Neural cell (in vitro differentiated cells): ENCODE measurements at regions not wholly inside any gene's neighbourhood (a gene's known extent, or its start where the extent isn't known, plus 50 kb on each side); places are given as distances from the start of the nearest gene placed in this dataset.

Experiments
- H2AFZ ChIP-seq: fragments of 200-600, 300-800 bp; sonication (generic), shearing (Covaris generic); 2 replicates; pipeline ENCODE4 v1.6.0; 2014; ENCODE audit warnings: low read depth, mild to moderate bottlenecking, antibody characterized with exemption, low read length, moderate library complexity
- H3F3A ChIP-seq: fragments of 200-600 bp; shearing (Covaris generic); 2 replicates; pipeline ENCODE4 v1.6.1; 2016; ENCODE audit warnings: mild to moderate bottlenecking, moderate library complexity, mixed read lengths, antibody characterized with exemption, low read length; ENCODE audit not compliant: insufficient read depth, poor library complexity, severe bottlenecking
- H3K27ac ChIP-seq: fragments of 200-600, 300-800 bp; sonication (generic), shearing (Covaris generic); 2 replicates; pipeline ENCODE4 v1.5.1; 2014; ENCODE audit warnings: mild to moderate bottlenecking, low read length, moderate library complexity
- H3K27me3 ChIP-seq: fragments of 300-800, 200-600 bp; sonication (generic), shearing (Covaris generic); 2 replicates; pipeline ENCODE4 v1.6.0; 2014; ENCODE audit warnings: mild to moderate bottlenecking, low read depth, low read length, moderate library complexity; ENCODE audit not compliant: insufficient read depth
- H3K36me3 ChIP-seq: fragments of 300-800, 200-600 bp; sonication (generic), shearing (Covaris generic); 2 replicates; pipeline ENCODE4 v1.5.1; 2014; ENCODE audit warnings: mild to moderate bottlenecking, antibody characterized with exemption, low read length, moderate library complexity; ENCODE audit not compliant: insufficient read depth
- H3K4me2 ChIP-seq: fragments of 300-800, 200-600 bp; sonication (generic), shearing (Covaris generic); 2 replicates; pipeline ENCODE4 v1.6.0; 2014; ENCODE audit warnings: mild to moderate bottlenecking, low read length
- H3K4me3 ChIP-seq: fragments of 300-800, 200-600 bp; sonication (generic), shearing (Covaris generic); 2 replicates; pipeline ENCODE4 v1.5.1; 2014; ENCODE audit warnings: mild to moderate bottlenecking, low read length, moderate library complexity
- H3K79me2 ChIP-seq: fragments of 200-600 bp; shearing (Covaris generic); replicated peaks from 2 replicates; pipeline ENCODE4 v1.6.0; 2014; ENCODE audit warnings: mild to moderate bottlenecking, low read length, moderate library complexity; ENCODE audit not compliant: insufficient read depth
- H3K9ac ChIP-seq: fragments of 300-800, 200-600 bp; sonication (generic), shearing (Covaris generic); 2 replicates; pipeline ENCODE4 v1.6.1; 2016; ENCODE audit warnings: mild to moderate bottlenecking, low read length, mixed read lengths
- H3K9me2 ChIP-seq: fragments of 200-600 bp; shearing (Covaris generic); 2 replicates; pipeline ENCODE4 v1.6.1; 2016; ENCODE audit warnings: mild to moderate bottlenecking, low read length, mixed read lengths; ENCODE audit not compliant: insufficient read depth
- H3K9me3 ChIP-seq: fragments of 200-600, 300-800 bp; sonication (generic), shearing (Covaris generic); 2 replicates; pipeline ENCODE4 v1.6.1; 2016; ENCODE audit warnings: mild to moderate bottlenecking, mixed run types, low read length, moderate library complexity, mixed read lengths
- H4K20me1 ChIP-seq: fragments of 200-600 bp; shearing (Covaris generic); 2 replicates; pipeline ENCODE4 v1.6.1; 2016; ENCODE audit warnings: mild to moderate bottlenecking, mixed run types; ENCODE audit not compliant: insufficient read depth
- CTCF ChIP-seq: fragments of 450-650 bp; IDR thresholded peaks from 2 replicates; pipeline ENCODE4 v1.5.1; 2014; ENCODE audit warnings: antibody characterized with exemption, mild to moderate bottlenecking, moderate library complexity; ENCODE audit not compliant: poor library complexity, severe bottlenecking
- EP300 ChIP-seq: fragments of 450-650 bp; conservative IDR thresholded peaks from 2 replicates; pipeline ENCODE4 v1.6.1; 2014; ENCODE audit warnings: antibody characterized with exemption, mild to moderate bottlenecking, moderate library complexity; ENCODE audit not compliant: poor library complexity, severe bottlenecking
- EZH2 ChIP-seq: fragments of 200-600, 300-800 bp; shearing (Covaris generic), sonication (generic); IDR thresholded peaks from 2 replicates; pipeline ENCODE4 v1.6.1; 2014; ENCODE audit warnings: antibody characterized with exemption, low read length, borderline replicate concordance, mild to moderate bottlenecking; ENCODE audit not compliant: insufficient read depth, poor library complexity, severe bottlenecking
- MXI1 ChIP-seq: fragments of 450-650 bp; conservative IDR thresholded peaks from 2 replicates; pipeline ENCODE4 v1.6.1; 2014; ENCODE audit warnings: antibody characterized with exemption, mild to moderate bottlenecking; ENCODE audit not compliant: poor library complexity, severe bottlenecking
- POLR2AphosphoS5 ChIP-seq: IDR thresholded peaks from 2 replicates; pipeline ENCODE4 v1.6.1; 2012
- RAD21 ChIP-seq: fragments of 450-650 bp; conservative IDR thresholded peaks from 2 replicates; pipeline ENCODE4 v1.6.1; 2014; ENCODE audit warnings: antibody characterized with exemption, mild to moderate bottlenecking, moderate library complexity
- REST ChIP-seq: IDR thresholded peaks from 2 replicates; pipeline ENCODE4 v1.6.1; 2012; ENCODE audit warnings: borderline replicate concordance
- SMC3 ChIP-seq: fragments of 450-650 bp; conservative IDR thresholded peaks from 2 replicates; pipeline ENCODE4 v1.6.1; 2014; ENCODE audit warnings: antibody characterized with exemption, mild to moderate bottlenecking, moderate library complexity; ENCODE audit not compliant: poor library complexity
- TAF1 ChIP-seq: IDR thresholded peaks from 2 replicates; pipeline ENCODE4 v1.6.1; 2012; ENCODE audit warnings: low read depth

DNA sequence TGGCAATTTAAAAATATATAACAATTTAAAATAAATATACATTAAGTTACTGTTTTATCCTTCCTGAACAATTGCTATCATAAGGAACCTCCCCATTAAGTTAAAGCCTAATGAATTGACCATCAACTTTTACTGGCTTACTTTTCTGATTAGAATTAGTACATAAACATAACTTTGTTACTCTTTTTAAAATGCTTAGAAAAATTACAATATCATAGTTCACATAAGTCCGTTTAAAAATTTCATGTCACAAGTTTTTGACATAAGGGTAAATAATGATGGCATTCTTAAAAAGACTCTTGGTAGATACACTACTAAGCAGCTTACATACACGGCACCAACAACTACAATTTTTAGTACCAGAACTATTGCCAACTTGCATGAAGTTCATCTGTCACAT, 1308.6 kb downstream of the FSCB start:
- no peaks in the 10 kb centered on the region for H3K9me2 ChIP-seq
- no peaks in the 10 kb centered on the region for H4K20me1 ChIP-seq
- H3K36me3 ChIP-seq: no peaks in the 10 kb centered on the region
- H3F3A ChIP-seq: no peaks in the 10 kb centered on the region
- no peak overlapping the region for H3K9ac ChIP-seq
- H3K27ac ChIP-seq: no peak overlapping the region
- H2AFZ ChIP-seq: no peak overlapping the region
- H3K9me3 ChIP-seq: no peaks in the 10 kb centered on the region
- TF ChIP-seq SMC3 (no peak), TAF1 (no peak), POLR2AphosphoS5 (no peak), MXI1 (no peak), EP300 (no peak), EZH2 (no peak), REST (no peak), RAD21 (no peak), CTCF (no peak)
- no peaks in the 10 kb centered on the region for H3K79me2 ChIP-seq
- no peaks in the 10 kb centered on the region for H3K27me3 ChIP-seq
- H3K4me3 ChIP-seq: no peak overlapping the region
- H3K4me2 ChIP-seq: no peak overlapping the region

GRCh38 chr14:43184540-43184939, 1322.5 kb downstream of the FSCB start:
- H3K9me3 ChIP-seq: no peaks in the 10 kb centered on the region
- H3K27ac ChIP-seq: no peak overlapping the region
- H3K36me3 ChIP-seq: no peaks in the 10 kb centered on the region
- H3K4me3 ChIP-seq: no peak overlapping the region
- H3K9me2 ChIP-seq: no peaks in the 10 kb centered on the region
- H2AFZ ChIP-seq: no peak overlapping the region
- H4K20me1 ChIP-seq: no peaks in the 10 kb centered on the region
- no peaks in the 10 kb centered on the region for H3K27me3 ChIP-seq
- no peak overlapping the region for H3K9ac ChIP-seq
- no peak for TF ChIP-seq EZH2
- no peak for TF ChIP-seq POLR2AphosphoS5
- no peak for TF ChIP-seq SMC3
- TF ChIP-seq REST: no peak
- TF ChIP-seq MXI1: no peak
- H3K79me2 ChIP-seq: no peaks in the 10 kb centered on the region
- no peaks in the 10 kb centered on the region for H3F3A ChIP-seq
- no peak overlapping the region for H3K4me2 ChIP-seq
